ENCODE measurements at regions not wholly inside any gene's neighbourhood (a gene's known extent, or its start where the extent isn't known, plus 50 kb on each side); places are given as distances from the start of the nearest gene placed in this dataset.
"Not testable (repeated sequence)": the region's sequence is repeated elsewhere in the genome, so short reads cannot be mapped to it uniquely, and the experiment has no call there.

GRCh38 chr5:152607401-152608160, 202.5 kb upstream of the NMUR2 start:
- DNase-seq (ENCODE audit: low read depth, low spot score), result no peak

DNA sequence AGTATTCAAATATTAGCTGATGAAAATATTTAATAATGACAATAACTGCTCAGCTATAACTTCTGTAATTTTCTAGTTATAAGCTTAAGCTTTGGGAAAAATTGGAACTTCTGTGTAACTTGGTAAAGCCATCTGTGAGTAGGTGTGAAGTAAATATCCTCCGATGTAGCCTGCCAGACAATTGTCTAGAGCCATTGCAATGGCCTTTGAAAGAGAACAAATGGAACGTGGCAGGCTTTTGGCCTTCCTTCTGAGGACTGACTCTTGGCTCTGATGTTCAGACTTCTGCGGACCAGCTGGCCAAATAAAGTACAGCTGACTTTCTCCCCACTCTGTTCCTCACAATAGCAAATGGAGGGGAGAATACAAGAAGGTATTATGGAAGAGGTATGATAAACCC, 203.4 kb upstream of the NMUR2 start:
- DNase-seq (ENCODE audit: low read depth, low spot score), result no peak

- no peak for DNase-seq (ENCODE audit: low read depth, low spot score)
Observed at GRCh38 chr5:152619756-152620155, 214.7 kb upstream of the NMUR2 start.

DNA sequence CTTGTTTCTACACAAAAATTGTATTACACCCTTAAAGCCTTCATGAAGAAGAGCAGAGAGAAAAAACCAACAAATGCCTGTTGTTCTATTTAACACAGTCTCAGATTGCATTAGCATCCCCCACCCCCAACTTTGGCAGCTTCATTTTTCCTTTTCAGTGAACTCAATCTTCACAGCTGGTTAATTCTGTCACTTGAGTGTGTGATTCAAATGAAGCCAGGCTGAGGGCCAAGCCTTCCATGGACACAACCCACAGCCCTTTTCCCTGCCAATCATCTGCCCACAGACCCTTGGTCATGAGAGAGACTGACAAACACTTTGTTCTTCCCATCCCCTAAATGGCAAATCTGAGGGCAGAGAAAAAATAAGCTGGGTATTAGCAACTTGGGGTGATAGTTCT, 217.5 kb upstream of the NMUR2 start:
- no peak for DNase-seq (ENCODE audit: low read depth, low spot score)

GRCh38 chr5:152623951-152624350, 218.9 kb upstream of the NMUR2 start:
- DNase-seq (ENCODE audit: low read depth, low spot score), result no peak

GRCh38 chr5:152625696-152626095, 220.6 kb upstream of the NMUR2 start:
- DNase-seq (ENCODE audit: low read depth, low spot score), result no peak

DNA sequence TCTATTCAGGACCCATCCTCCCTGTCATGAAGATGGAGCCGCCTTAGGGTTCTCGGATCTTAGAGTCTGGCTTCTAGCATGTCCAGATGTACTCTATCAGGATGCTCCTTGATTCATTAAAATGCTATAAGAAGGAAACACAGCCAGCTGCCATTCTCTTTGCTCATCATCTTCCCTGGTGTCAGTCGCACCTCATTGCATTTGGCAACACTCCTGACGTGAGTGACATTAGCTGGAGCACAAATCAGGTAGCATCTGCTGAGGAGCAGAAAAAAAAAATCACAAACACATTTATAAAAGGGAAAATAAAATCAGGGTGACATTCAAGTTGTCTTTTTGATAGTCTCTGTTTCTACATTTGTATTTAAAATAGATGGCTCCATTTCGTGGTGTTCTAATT, 226.1 kb upstream of the NMUR2 start:
- DNase-seq (ENCODE audit: low read depth, low spot score), result no peak

GRCh38 chr5:152632360-152632759, 227.3 kb upstream of the NMUR2 start:
- no peak for DNase-seq (ENCODE audit: low read depth, low spot score)

DNA sequence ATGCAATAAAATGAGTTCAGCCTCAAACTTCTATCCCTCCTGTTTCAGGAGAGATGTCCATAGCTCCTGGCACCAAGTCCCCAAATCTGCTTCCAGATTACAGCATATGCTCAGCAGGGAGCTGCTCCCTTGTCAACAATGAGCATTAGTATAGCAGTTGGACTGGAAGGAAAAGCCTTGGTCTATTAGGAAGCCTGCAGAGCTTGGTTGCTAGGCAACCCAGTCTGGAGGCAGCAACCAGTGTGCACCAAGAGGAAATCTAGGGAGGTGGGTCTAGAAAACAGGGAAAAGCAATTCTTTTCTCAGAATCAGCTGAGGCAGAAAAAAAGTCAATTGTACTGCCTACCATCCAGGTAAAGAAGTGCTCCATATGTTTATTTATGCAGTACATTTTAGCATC, 229.5 kb upstream of the NMUR2 start:
- DNase-seq (ENCODE audit: low read depth, low spot score), result no peak

GRCh38 chr5:152638996-152639552, 234.0 kb upstream of the NMUR2 start:
- no peak for DNase-seq (ENCODE audit: low read depth, low spot score)

DNA sequence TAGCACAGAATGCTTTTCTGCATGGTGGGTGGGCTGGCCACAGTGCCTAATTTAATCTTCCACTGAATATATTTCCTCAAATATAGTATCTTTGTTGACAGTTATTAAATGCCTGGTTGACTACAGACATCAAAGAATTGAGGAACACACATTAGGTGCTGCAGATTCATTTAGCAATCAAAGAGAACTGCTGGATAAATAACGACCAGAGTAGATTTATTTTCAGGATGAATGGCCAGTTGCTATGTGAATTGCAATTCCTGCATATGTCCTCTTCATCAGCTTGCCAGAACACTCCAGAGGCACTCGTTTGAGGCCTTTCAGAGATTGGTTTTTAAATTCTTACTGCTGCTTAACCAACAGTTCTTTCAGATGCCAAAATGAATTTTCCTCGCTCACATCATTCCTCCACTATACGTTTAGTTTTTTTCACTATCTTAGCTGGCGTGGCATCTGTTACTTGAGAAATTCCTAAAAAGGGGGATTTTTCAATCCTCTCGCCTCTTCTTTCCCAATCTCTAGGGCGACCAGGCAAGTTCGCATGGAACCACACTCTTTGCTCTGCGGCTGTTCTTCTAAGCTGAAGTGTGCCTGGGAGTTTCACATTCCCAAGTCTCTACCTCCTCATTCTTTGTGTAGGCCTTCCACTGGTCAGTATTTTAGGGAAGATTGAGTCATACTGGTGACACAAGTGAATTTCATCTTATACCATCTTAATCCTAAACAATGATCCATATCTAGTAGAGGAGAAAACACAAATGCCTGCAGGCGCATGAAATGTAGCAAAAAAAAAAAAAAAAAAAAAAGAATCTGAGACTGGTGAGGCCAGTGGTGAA, 237.1 kb upstream of the NMUR2 start:
- DNase-seq (ENCODE audit: low read depth, low spot score), result no peak

DNA sequence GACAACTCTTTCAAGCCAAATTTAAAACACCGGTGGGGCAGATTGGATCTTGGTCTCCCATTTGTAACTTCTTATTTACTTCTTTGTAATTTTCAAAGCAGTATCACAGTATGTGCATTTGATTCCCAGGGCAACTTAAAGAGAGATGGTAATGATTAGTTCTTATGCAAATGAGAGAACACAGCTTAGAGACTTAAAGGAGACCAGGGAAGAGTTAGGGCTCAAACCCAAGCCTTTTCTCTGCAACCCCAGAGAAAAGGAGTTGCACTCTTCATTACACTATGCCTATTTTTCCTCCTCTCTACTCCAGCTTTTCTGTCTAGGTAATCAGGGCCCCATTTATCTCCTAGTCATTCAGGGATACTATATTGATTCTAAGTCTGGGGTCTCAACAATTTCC, 237.8 kb upstream of the NMUR2 start:
- DNase-seq (ENCODE audit: low read depth, low spot score), result no peak

DNA sequence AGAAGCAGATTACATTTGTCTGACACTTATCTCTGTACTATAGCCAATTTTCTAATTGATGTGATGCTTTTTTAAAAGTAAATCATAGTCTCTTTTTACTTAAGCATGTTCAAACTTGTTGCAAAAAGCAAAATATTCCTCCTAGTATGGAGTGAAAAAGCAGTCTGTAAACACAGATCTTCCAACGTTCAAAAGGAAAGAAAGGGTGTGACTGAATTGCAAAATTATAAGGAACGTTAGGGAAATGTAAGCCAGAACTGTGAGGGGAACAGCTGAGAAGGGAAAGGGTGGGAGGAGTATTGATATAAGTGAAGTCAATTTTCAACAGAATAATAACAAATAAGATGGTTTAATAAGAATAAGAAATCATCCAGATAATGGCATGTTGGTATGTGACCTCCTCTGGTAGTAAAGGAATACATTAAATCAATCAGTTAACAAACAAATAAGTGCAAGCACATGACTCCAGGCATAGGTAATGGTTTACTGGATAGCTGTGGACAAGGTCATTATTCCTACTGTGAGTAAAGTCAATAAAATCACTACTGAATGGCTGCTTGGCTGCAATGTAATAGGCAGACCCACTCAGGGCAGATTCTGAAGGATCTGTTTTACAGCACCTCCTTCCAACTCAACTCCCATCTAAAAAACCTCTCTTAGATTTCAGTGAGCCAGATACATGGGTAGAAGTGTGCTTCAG, 239.1 kb upstream of the NMUR2 start:
- no peak for DNase-seq (ENCODE audit: low read depth, low spot score)

GRCh38 chr5:152649609-152650008, 244.5 kb upstream of the NMUR2 start:
- DNase-seq (ENCODE audit: low read depth, low spot score), result no peak

DNA sequence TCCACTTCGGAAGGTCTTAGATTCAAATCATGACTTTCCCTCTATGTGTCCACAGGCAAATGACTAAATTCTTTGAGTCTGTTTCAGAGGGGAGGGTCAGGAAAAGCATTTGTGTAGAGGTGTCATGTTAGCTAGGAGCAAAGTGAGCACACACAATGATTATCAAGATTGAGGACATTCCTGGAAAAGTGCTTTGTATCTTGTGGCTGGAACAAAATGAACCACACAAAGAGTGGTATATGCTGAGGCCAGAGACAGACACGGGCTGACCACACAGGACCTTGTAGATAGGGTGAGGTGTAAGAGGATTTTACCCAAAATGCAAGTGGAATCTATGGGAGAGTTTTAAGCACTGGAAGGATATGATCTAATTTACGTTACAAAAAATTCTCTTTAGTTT, 245.3 kb upstream of the NMUR2 start:
- no peak for DNase-seq (ENCODE audit: low read depth, low spot score)

- not testable (repeated sequence) for DNase-seq (ENCODE audit: low read depth, low spot score)
Observed at GRCh38 chr5:152659470-152659869, 254.4 kb upstream of the NMUR2 start.

GRCh38 chr5:152673601-152674000, 268.5 kb upstream of the NMUR2 start:
- no peak for DNase-seq (ENCODE audit: low read depth, low spot score)

DNA sequence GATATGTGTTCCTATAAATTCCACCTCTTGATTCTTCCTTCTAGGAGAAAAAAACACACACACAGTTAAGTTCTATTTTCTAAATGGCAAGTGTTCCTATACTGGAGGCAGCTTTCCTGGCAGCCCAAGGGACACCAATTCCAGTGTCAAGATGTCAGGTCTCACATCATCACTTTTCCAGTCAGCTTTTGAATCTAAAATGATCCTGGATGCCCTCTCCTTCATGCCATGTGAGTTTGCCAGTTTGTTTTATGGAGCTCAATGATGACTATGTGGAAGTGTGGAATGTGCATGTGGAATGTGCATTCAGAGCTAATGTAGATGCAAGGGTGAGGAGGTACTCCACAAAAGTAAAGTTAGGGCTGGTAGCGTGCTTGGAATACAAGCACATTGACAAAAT, 269.3 kb upstream of the NMUR2 start:
- no peak for DNase-seq (ENCODE audit: low read depth, low spot score)

DNA sequence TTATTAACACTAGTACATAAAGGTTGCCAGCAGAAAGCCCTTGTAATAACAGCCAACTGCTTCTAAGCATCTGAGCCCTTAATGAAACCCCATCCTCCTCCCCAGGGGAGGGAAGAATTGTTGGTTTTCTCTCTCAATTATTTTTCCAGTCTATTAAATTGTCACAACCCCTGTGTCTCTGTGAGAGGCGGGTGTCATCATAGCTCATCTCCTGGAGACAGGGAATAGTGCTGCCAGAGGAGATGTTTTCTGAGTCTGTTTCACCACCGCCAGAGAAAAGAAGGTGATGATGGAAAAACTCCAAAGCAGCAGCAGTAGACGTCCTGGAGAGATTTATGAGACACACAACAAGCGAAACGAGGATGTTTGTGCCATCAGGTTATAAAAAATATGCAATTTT, 271.1 kb upstream of the NMUR2 start:
- no peak for DNase-seq (ENCODE audit: low read depth, low spot score)

GRCh38 chr5:152683205-152683604, 278.1 kb upstream of the NMUR2 start:
- DNase-seq (ENCODE audit: low read depth, low spot score), result no peak

DNA sequence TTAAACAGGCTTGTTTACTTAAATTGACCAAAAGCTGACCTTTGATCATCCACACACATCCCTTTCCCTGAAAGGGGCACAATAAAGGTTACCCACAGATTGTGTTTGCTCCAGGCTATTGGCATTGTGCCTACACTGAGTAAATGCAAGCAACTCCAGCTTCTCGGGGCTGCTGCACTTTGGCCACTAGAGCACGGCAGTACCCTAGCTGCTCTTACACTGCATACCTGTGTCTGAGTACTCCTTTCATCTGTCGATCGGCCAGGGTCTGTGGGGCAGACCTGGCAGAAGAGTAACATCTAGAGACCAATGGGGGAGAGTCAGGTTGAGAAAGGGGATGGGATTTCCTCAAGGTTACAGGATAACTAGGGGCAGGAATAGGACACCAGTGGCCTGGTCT, 281.9 kb upstream of the NMUR2 start:
- no peak for DNase-seq (ENCODE audit: low read depth, low spot score)

DNA sequence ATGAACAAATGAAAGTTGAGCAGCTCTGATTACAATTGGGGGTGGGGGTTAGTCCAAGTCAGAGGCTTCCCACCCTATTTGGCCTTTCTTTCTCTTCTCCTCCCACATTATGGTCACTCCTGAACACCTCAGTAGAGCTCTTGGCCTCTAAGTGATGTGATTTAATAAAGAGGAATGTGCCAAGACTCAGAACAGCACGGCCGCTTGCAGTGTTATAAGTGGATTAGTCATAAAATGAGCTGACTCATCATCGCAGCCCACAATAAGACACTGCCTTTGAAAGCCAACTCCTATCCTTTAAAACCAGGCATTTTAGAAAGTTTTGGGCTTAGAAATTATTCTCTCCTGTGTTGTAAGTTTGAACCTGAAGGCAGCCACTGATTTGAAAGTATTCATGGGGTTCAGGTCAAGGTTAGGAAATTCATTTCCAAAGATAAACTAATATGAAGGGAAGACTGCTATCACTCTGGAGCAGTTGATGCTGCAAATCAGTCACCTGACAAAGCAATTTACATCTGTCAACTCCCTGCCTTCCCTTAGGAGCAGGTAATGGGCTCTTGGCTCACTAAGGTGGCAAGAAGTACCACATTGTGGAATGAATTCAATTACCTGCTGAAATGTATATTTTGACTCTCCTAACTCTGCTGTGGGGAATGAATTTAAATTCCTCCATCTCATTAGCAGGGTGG, 283.6 kb upstream of the NMUR2 start:
- DNase-seq (ENCODE audit: low read depth, low spot score), result no peak
